ENCODE measurements at regions not wholly inside any gene's neighbourhood (a gene's known extent, or its start where the extent isn't known, plus 50 kb on each side); places are given as distances from the start of the nearest gene placed in this dataset.

- no peak for TF ChIP-seq CTCF (IDR thresholded peaks at IDR 0.05; ENCODE audit: poor library complexity)
- no peak for TF ChIP-seq EZH2 (IDR thresholded peaks at IDR 0.05; ENCODE audit: borderline replicate concordance)
- TF ChIP-seq EZH2phosphoT487 (IDR thresholded peaks at IDR 0.05; ENCODE audit: low read depth, severe bottlenecking, unreplicated experiment), result no peak
These were observed 144.8 kb upstream of the TTC29 start for GRCh38 chr4:147090486-147090885.
